GM18907 (cell line): ENCODE measurements at regions not wholly inside any gene's neighbourhood (a gene's known extent, or its start where the extent isn't known, plus 50 kb on each side); places are given as distances from the start of the nearest gene placed in this dataset.

Source experiments
- ATAC-seq: cut with Tn5 transposase; IDR thresholded peaks from one replicate; pipeline ENCODE4 v1.9.1; 2021; ENCODE audit warnings: mild to moderate bottlenecking, moderate library complexity; ENCODE audit not compliant: unreplicated experiment

DNA sequence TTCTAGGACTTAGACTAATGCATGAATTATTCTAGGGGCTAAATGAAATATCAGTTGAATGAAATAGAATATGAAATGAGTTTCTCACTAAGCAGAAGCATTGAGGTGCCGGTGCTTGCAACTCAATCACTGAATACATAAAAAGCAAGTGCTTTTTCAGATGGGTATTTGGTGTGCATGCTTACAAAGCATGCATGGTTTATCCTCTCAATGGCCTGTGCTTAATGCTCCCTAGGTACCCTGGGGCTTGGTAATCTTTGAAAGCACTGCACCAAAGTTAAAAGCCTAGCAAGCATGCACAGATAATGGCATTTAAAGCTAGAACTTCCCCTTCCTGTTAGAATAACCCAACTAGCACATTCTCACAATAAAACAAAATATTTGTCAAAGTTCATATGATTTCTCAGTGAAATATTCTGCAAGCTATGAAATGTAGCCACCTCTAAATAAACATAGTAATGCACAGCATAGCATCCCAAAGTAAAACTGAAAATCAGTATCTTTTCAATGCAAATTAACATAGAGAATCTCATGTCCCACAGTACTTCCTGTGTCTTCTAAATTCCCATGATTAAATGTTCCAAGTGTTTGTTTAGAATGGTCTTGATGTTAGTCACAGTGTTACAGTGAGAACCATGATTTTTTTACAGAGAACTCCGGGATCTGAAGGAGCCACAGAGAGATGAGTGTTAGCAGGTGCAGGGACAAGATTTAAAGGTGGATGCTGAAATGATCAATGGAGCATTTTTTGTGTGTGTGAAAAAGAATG, 143.4 kb upstream of the CDH6 start:
- no peak for ATAC-seq

- no peak for ATAC-seq
These were observed 144.0 kb upstream of the CDH6 start for GRCh38 chr5:31049461-31049860.

DNA sequence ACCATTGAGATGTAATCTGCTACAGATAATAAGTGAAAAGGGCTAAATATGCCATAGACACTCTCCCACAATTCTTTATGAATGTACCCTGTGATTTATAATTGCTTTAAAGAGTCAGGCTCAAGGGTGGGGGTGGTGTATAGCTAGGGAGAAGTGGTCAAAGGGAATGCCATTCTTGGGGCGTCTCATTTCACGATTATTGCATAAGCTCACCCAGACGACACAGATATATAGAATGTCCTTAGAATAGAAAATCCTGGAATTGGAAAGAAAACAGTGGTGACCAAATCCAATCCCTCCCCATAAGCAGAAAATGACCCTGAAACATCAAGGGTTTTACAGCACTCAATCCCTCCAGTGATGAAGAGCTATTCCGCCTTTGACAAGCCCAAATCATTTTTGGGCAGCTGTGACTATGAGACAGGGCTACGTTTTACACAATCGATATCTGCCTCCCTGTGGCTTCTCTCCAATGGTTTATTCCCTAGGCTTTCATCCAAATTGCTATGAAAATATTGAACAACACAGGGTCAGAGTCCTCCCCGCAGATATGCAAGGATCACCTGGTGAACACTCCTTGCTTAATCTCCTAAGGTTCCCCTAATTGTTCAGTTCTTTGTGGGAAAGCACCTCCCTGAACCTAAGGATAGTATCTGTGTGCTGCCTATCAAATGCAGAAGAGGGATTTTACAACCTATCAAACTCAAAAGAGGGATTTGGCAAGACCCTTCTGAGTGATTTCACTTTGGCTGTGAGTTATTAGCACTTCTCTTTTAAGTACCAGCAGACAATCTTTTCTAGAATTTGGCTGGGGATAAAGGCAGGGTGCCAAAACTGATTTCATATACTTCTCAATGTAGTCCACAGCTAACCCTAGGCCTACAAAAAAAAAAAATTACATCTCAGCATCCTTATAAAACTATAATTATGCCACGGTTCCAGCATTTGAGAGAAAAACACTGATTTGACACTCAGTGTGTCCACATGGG, 144.9 kb upstream of the CDH6 start:
- no peak for ATAC-seq

DNA sequence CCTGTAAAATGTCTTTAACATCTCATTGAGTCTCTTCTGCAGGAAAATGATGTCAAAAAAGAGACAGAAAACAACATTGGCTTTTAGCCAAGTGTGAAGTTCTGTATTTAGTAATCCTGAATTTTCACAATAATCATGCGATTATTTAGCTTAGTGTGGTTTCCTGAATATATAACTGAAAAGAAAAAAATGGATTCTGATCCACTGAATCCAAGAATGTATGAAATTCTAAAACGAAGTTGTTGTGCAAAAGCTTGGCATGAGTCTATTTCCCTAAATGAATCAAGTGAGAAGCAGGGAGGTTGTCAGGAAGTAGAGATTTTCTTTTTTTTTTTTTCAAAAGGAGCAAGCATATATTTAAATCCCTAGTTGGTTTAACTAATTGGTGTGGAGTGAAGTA, 145.9 kb upstream of the CDH6 start:
- ATAC-seq: no peak

DNA sequence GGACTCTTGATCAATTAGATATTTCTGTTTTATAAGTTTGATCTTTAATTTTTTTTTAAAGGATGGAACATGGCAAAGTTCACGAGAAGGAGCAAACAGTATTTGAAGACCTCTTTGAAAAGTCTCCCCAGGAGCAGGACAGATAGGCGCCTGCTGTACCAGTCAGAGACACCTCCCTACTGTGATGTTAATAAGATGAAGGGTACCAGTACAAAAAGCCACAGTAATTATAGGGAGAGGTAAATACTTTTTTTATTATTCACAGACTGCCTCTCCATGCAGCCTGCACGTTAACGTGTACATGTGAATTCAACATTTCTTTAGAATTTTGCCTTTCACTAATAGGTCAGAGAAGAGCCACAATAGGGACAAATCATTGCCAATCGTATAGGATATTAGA, 146.5 kb upstream of the CDH6 start:
- no peak for ATAC-seq

DNA sequence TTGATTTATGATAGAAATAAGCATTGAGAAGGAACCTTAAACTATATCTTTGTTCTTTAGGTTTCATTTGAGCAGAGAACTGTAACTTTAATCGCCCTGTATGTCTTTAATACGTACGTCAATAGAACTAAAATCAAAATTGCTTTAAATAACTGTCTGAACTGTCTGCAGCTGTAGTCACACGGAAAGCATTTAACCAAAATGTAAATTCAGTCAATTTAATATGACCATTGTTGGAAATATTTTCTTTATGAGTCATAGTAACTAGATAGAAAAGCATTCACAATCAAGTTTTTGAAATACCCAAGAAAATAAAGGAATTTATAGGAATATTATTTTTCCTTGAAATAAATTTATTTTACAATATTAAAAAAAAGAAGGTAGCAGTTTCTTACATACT, 157.1 kb upstream of the CDH6 start:
- ATAC-seq: no peak

DNA sequence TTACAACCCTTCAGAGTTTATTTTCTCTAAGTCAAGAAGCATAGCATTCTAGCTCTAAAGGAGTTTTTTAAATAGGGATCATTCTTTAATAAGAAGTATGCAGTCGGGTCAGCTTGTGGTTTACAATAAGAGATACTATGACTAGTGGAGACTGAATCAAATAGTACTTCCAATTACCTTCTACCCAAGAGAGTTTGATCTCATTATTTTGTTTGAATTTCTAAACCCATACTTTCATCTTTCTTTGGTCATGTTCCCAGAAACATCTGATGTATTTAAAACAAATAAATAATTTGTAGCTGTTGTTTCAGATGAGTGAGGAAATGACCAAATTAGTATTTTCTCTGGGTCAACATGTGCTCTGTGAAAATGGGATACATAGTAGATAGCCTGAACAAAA, 160.2 kb upstream of the CDH6 start:
- no peak for ATAC-seq

DNA sequence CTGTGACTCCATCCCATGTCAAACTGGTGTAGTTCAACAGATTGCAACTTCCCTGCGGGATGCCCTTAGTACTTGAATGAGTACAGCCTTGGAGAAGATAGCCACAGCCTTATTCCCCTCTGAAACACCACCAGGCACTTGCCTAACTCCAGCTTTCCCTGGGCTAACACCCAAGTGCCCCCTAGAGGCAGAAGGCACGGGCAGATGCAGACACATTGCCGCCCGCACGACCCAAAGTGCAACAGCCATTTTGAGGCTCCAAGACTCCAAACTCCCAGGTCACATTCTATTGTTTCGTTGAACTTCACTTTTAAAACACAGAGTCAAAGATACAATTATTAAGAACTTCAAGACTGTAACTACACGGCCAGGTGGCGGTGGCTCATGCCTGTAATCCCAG, 163.6 kb upstream of the CDH6 start:
- no peak for ATAC-seq

DNA sequence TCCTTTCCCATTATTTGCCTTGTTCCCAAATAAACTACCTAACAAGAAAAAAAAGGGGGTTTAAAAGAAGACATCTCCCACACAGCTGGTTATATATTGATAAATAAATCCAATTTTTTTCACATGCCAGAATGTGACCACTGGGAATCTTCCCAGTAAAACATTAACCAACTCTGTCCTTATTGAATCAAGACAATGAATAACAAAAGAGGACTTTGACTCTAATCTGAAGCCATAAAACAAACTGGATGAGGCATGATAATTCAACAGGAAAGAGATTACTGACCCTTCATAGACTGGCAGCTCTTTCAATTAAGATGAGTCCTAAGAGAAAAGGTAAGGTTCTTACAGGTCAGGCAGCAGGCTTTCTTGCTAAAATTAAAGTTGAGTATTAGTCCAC, 165.8 kb upstream of the CDH6 start:
- no peak for ATAC-seq

- no peak for ATAC-seq
These were observed 170.4 kb upstream of the CDH6 start for GRCh38 chr5:31023105-31023504.

DNA sequence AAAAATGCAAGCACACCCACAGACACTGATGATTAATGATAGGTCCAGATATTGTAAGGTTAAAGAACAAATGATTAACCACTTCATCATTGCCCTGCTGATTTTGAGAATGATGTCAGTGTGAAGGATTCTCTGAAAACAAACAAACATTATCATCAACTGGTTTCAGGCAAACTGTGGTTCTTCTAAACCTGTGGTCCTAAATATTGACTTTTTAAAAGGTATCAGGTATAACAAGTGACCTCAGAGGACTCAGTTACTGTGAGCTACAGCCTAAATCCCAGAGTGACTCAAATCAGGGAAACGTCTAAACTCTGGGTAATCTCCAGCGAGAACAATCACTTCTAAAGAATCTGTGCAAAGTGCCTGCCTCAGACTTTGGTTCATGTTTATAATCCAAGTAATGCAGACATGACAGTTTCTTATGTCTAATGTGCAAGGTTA, 172.3 kb upstream of the CDH6 start:
- no peak for ATAC-seq

DNA sequence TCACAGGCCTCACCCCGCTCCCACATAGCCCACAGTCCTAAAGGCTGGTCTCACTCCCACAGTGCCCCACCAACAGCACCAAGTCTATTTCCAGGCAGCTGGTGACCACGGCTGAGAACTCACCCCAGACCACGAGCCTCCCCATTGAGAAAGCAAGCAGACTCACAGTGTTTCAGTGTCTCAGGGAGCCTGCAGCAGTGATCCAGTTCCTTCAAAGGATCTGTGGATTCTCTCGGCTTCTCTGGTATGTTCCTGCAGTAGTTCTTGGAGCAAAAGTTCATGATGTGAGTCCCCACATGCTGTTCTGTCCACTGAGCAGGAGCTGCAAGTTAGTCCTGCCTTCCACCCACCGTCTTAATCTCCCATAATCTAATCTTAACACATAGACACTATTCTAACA, 185.3 kb upstream of the CDH6 start:
- no peak for ATAC-seq

GRCh38 chr5:31007672-31008071, 185.8 kb upstream of the CDH6 start:
- no peak for ATAC-seq

GRCh38 chr5:31000287-31000686, 193.2 kb upstream of the CDH6 start:
- ATAC-seq: no peak

GRCh38 chr5:30997681-30998080, 195.8 kb upstream of the CDH6 start:
- no peak for ATAC-seq

GRCh38 chr5:30994902-30995301, 198.6 kb upstream of the CDH6 start:
- ATAC-seq: no peak

DNA sequence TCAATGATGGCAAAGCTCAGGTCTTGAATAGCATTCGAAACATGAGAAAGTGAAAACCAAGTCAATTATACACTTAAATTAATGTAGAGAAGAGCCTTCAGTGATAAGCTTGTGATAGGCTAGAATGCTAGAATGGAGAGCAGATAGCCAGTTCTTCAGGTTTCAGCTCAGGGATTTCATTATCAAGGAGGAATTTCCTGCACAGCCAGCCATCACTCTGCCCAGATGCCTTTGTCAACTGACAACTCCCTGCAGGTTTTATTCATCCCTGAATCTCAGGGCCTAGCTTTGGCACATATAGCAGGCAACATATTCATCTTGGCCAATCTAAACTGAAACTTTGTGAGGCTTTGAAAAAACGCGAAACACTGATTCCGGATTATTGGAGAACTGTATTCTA, 199.3 kb upstream of the CDH6 start:
- ATAC-seq: no peak

DNA sequence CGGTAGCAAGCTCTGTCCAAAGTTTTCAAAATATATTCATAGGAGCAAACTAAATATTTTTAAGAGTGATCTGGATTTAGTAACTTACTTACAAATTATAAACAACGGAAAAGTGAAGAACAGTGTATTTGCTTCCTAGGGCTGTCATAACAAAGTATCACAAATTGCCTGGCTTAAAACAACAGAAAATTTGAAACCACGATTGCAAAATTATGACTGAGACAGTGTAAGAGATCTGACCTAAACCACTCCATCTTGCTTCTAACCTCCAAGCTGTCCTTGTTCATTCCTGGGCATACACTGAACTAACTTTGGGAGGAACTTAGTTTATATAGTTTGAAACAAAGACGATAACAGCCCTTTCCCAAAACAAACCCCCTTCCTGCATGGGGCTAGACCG, 202.0 kb upstream of the CDH6 start:
- no peak for ATAC-seq

- no peak for ATAC-seq
These were observed 211.9 kb upstream of the CDH6 start for GRCh38 chr5:30981576-30981975.

DNA sequence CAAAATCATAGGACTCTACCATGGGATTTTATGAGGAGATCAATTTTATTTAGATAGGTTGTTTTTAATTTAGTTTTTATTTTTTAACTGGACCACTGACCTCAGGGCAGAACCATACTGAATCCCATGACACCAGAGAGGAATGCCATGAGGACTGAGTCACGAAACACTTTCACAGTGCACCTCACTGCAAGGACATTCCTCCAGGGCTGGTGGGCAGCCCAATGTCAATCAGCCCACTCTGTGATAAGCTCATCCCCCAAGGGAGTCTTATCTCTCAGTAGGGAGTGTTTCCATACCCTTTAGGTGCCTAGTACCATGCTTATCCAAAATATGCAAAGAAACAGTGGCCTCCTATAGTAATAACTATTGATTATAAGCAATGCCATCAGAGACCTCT, 224.5 kb upstream of the CDH6 start:
- no peak for ATAC-seq

DNA sequence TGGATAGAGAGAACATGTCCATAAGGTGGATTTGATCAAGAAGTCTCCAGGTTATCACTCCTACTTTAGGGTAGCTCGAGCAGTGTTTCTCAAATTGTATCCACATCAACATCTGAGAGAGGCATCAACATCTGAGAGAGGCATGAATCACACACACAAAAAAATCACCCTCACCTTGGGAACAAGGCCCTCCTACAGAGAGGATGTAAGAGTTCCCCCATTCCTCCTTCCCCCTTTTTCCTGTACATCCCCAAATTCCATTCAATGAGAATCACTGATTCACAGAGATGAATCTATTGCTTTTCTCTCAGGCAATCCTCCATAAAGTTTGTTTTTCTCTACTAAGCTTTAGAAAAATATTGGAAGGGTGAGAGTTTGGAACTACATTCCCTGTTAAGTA, 233.4 kb upstream of the CDH6 start:
- no peak for ATAC-seq

DNA sequence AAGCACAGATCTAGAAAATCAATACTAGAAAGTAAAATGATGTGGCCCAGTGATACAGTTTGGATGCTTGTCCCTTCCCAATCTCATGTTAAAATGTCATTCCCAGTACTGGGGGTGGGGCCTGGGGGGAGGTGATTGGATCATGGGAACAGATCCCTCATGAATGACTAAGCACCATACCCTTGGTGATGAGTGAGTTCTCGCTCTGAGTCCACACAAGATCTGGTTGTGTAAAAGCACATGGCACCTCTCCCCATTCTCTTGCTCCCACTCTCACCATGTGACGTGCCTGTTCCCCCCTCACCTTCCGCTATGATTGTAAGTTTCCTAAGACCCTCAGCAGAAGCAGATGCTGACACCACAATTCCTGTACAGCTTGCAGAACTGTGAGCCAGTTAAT, 234.2 kb upstream of the CDH6 start:
- no peak for ATAC-seq
